ENCODE measurements at regions not wholly inside any gene's neighbourhood (a gene's known extent, or its start where the extent isn't known, plus 50 kb on each side); places are given as distances from the start of the nearest gene placed in this dataset.

- no peak for TF ChIP-seq TARDBP (IDR thresholded peaks at IDR 0.05)
- no peak for TF ChIP-seq LEF1 (IDR thresholded peaks at IDR 0.05; ENCODE audit: borderline replicate concordance)
- no peak for TF ChIP-seq CTBP1 (IDR thresholded peaks at IDR 0.05; ENCODE audit: borderline replicate concordance)
- TF ChIP-seq SUZ12 (IDR thresholded peaks at IDR 0.05), result no peak
- no peak for TF ChIP-seq FOXA1 (IDR thresholded peaks at IDR 0.05)
- TF ChIP-seq ZNF384 (IDR thresholded peaks at IDR 0.05), result no peak
- no peak for TF ChIP-seq NFRKB (IDR thresholded peaks at IDR 0.05)
- TF ChIP-seq L3MBTL2 (conservative IDR thresholded peaks at IDR 0.05), result no peak
- no peak for TF ChIP-seq FOXK2 (IDR thresholded peaks at IDR 0.05)
- no peak for TF ChIP-seq PKNOX1 (IDR thresholded peaks at IDR 0.05)
- no peak for TF ChIP-seq ELF4 (IDR thresholded peaks at IDR 0.05)
- TF ChIP-seq SP1 (IDR thresholded peaks at IDR 0.05), result no peak
- TF ChIP-seq HDGF (IDR thresholded peaks at IDR 0.05; ENCODE audit: borderline replicate concordance), result no peak
- TF ChIP-seq BHLHE40 (IDR thresholded peaks at IDR 0.05; ENCODE audit: borderline replicate concordance), result no peak
- no peak for TF ChIP-seq FOXM1 (IDR thresholded peaks at IDR 0.05; ENCODE audit: borderline replicate concordance)
- TF ChIP-seq ARNT (IDR thresholded peaks at IDR 0.05), result no peak
- ChIA-PET POLR2A (no interaction called here), CTCF (no interaction called here)
- no peak for DNase-seq (ENCODE audit: extremely low spot score)
Observed at GRCh38 chr4:89509708-89510281, 202.2 kb upstream of the GPRIN3 start.

GRCh38 chr4:89506866-89507491 is 199.4 kb upstream of the GPRIN3 start:
- ChIA-PET POLR2A (no interaction called here), CTCF (no interaction called here)
- no peak for DNase-seq (ENCODE audit: extremely low spot score)
- TF ChIP-seq ARNT (IDR thresholded peaks at IDR 0.05) (no peak), L3MBTL2 (conservative IDR thresholded peaks at IDR 0.05) (no peak), SUZ12 (IDR thresholded peaks at IDR 0.05) (no peak), FOXA1 (IDR thresholded peaks at IDR 0.05) (no peak), ZNF384 (IDR thresholded peaks at IDR 0.05) (no peak), HDGF (IDR thresholded peaks at IDR 0.05; ENCODE audit: borderline replicate concordance) (no peak), CTBP1 (IDR thresholded peaks at IDR 0.05; ENCODE audit: borderline replicate concordance) (no peak), NFRKB (IDR thresholded peaks at IDR 0.05) (no peak), BHLHE40 (IDR thresholded peaks at IDR 0.05; ENCODE audit: borderline replicate concordance) (no peak), SP1 (IDR thresholded peaks at IDR 0.05) (no peak), LEF1 (IDR thresholded peaks at IDR 0.05; ENCODE audit: borderline replicate concordance) (no peak), TARDBP (IDR thresholded peaks at IDR 0.05) (no peak), PKNOX1 (IDR thresholded peaks at IDR 0.05) (no peak), FOXK2 (IDR thresholded peaks at IDR 0.05) (no peak), FOXM1 (IDR thresholded peaks at IDR 0.05; ENCODE audit: borderline replicate concordance) (no peak), ELF4 (IDR thresholded peaks at IDR 0.05) (no peak)

GRCh38 chr4:89502581-89502980 is 195.0 kb upstream of the GPRIN3 start:
- CTCF ChIA-PET, result no interaction called here
- POLR2A ChIA-PET, result no interaction called here
- no peak for DNase-seq (ENCODE audit: extremely low spot score)
- TF ChIP-seq FOXK2 (IDR thresholded peaks at IDR 0.05), result no peak
- TF ChIP-seq LEF1 (IDR thresholded peaks at IDR 0.05; ENCODE audit: borderline replicate concordance), result no peak

GRCh38 chr4:89497517-89498308 is 190.1 kb upstream of the GPRIN3 start:
- ChIA-PET POLR2A (no interaction called here), CTCF (interaction anchor here (0.7 kb wide), 1 partner anchor 416 kb away, joined by 3 read pairs; no protein-coding TSS in a partner anchor)
- TF ChIP-seq LEF1 (IDR thresholded peaks at IDR 0.05; ENCODE audit: borderline replicate concordance) (no peak), SUZ12 (IDR thresholded peaks at IDR 0.05) (no peak), PKNOX1 (IDR thresholded peaks at IDR 0.05) (no peak), SP1 (IDR thresholded peaks at IDR 0.05) (no peak), L3MBTL2 (conservative IDR thresholded peaks at IDR 0.05) (no peak), HDGF (IDR thresholded peaks at IDR 0.05; ENCODE audit: borderline replicate concordance) (no peak), NFRKB (IDR thresholded peaks at IDR 0.05) (no peak), FOXK2 (IDR thresholded peaks at IDR 0.05) (no peak), ZNF384 (IDR thresholded peaks at IDR 0.05) (no peak), CTBP1 (IDR thresholded peaks at IDR 0.05; ENCODE audit: borderline replicate concordance) (no peak)
- DNase-seq (ENCODE audit: extremely low spot score), result no peak

GRCh38 chr4:89496851-89497250 is 189.3 kb upstream of the GPRIN3 start:
- DNase-seq (ENCODE audit: extremely low spot score), result no peak
- ChIA-PET POLR2A (no interaction called here), CTCF (no interaction called here)
- no peak for TF ChIP-seq LEF1 (IDR thresholded peaks at IDR 0.05; ENCODE audit: borderline replicate concordance)
- no peak for TF ChIP-seq FOXM1 (IDR thresholded peaks at IDR 0.05; ENCODE audit: borderline replicate concordance)
- TF ChIP-seq HDGF (IDR thresholded peaks at IDR 0.05; ENCODE audit: borderline replicate concordance), result no peak
- TF ChIP-seq TARDBP (IDR thresholded peaks at IDR 0.05), result no peak

- TF ChIP-seq HDGF (IDR thresholded peaks at IDR 0.05; ENCODE audit: borderline replicate concordance) (no peak), LEF1 (IDR thresholded peaks at IDR 0.05; ENCODE audit: borderline replicate concordance) (no peak), TARDBP (IDR thresholded peaks at IDR 0.05) (no peak), CTBP1 (IDR thresholded peaks at IDR 0.05; ENCODE audit: borderline replicate concordance) (no peak), SP1 (IDR thresholded peaks at IDR 0.05) (no peak), FOXA1 (IDR thresholded peaks at IDR 0.05) (no peak), PKNOX1 (IDR thresholded peaks at IDR 0.05) (no peak), BHLHE40 (IDR thresholded peaks at IDR 0.05; ENCODE audit: borderline replicate concordance) (no peak), ARNT (IDR thresholded peaks at IDR 0.05) (no peak), L3MBTL2 (conservative IDR thresholded peaks at IDR 0.05) (no peak), FOXM1 (IDR thresholded peaks at IDR 0.05; ENCODE audit: borderline replicate concordance) (no peak), ELF4 (IDR thresholded peaks at IDR 0.05) (no peak), SUZ12 (IDR thresholded peaks at IDR 0.05) (no peak), FOXK2 (IDR thresholded peaks at IDR 0.05) (no peak), ZNF384 (IDR thresholded peaks at IDR 0.05) (no peak), NFRKB (IDR thresholded peaks at IDR 0.05) (no peak)
- ChIA-PET CTCF (no interaction called here), POLR2A (no interaction called here)
- no peak for DNase-seq (ENCODE audit: extremely low spot score)
Observed at GRCh38 chr4:89493367-89493766, 185.8 kb upstream of the GPRIN3 start.
